ENCODE measurements at regions not wholly inside any gene's neighbourhood (a gene's known extent, or its start where the extent isn't known, plus 50 kb on each side); places are given as distances from the start of the nearest gene placed in this dataset.
"Not testable (repeated sequence)": the region's sequence is repeated elsewhere in the genome, so short reads cannot be mapped to it uniquely, and the experiment has no call there.

GRCh38 chr21:5250128-5250527 lies 5271.3 kb upstream of the TPTE start:
- not testable (repeated sequence) for TF ChIP-seq CTCF (IDR thresholded peaks at IDR 0.05; ENCODE audit: low read length); EZH2 (IDR thresholded peaks at IDR 0.05; ENCODE audit: borderline replicate concordance, low read length)

All from OCI-LY1 (cell line).